Esophagus squamous epithelium (tissue), 5 donors: ENCODE measurements at regions not wholly inside any gene's neighbourhood (a gene's known extent, or its start where the extent isn't known, plus 50 kb on each side); places are given as distances from the start of the nearest gene placed in this dataset.

Source experiments
- DNase-seq: peaks from one replicate; lab custom pipeline; 2025; lab: John Stamatoyannopoulos, UW
- H3K27ac ChIP-seq, 4 donors: fragments of 200-600 bp; sonication (generic); one replicate each; pipeline ENCODE4 v1.5.1; 2016 to 2019; ENCODE audit warnings: mild to moderate bottlenecking in 1 of 4
- H3K27me3 ChIP-seq, 4 donors: fragments of 200-600 bp; sonication (generic); 1 replicate in 3 of 4; 2 replicates in 1 of 4; pipeline versions ENCODE4 v1.5.1 to v1.6.0; 2017 to 2021; ENCODE audit warnings: antibody characterized with exemption in 1 of 4
- H3K36me3 ChIP-seq, 3 donors: fragments of 200-600 bp; sonication (generic); one replicate each; pipeline ENCODE4 v1.5.1; 2016 to 2019
- H3K4me1 ChIP-seq, 3 donors: fragments of 200-600 bp; sonication (generic); one replicate each; pipeline ENCODE4 v1.5.1; 2017 to 2019
- H3K4me3 ChIP-seq, 4 donors: fragments of 200-600 bp; sonication (generic); 1 replicate in 3 of 4; 2 replicates in 1 of 4; pipeline ENCODE4 v1.5.1; 2016 to 2019; ENCODE audit warnings: mild to moderate bottlenecking in 2 of 4, moderate library complexity in 1 of 4
- H3K9me3 ChIP-seq, 3 donors: fragments of 200-600 bp; sonication (generic); one replicate each; pipeline ENCODE4 v1.5.1; 2016 to 2019
- POLR2A ChIP-seq, 4 donors: fragments of 450-650 bp; IDR thresholded peaks; one replicate each; pipeline ENCODE4 v1.6.1; 2017; ENCODE audit warnings: antibody characterized with exemption in 4 of 4, mild to moderate bottlenecking in 4 of 4, moderate library complexity in 3 of 4
- WGBS, 2 donors: methylation state at CpG; one replicate each; pipeline ENCODE4 v1.1.5; 2018; 5-methylcytosine and 5-hydroxymethylcytosine counted together
- intact Hi-C: fragments of 100-400 bp; cut with DNase I; formaldehyde crosslinking; loops from one replicate; pipeline ENCODE4 v1.15.0; 2022
- TF ChIP-seq, protein P1 (sequence below), 6 experiments: fragments of 450-650 bp in 4 of 6; fragments of 200-600 bp in 2 of 6; sonication (generic) in 2 of 6; IDR thresholded peaks; one replicate each; pipeline ENCODE4 v1.5.1; 2016 to 2019; ENCODE audit warnings: antibody characterized with exemption in 6 of 6, mild to moderate bottlenecking in 4 of 6, moderate library complexity in 4 of 6
- donor health status: DM: yes; HTN: yes; CAD: no.

DNA sequence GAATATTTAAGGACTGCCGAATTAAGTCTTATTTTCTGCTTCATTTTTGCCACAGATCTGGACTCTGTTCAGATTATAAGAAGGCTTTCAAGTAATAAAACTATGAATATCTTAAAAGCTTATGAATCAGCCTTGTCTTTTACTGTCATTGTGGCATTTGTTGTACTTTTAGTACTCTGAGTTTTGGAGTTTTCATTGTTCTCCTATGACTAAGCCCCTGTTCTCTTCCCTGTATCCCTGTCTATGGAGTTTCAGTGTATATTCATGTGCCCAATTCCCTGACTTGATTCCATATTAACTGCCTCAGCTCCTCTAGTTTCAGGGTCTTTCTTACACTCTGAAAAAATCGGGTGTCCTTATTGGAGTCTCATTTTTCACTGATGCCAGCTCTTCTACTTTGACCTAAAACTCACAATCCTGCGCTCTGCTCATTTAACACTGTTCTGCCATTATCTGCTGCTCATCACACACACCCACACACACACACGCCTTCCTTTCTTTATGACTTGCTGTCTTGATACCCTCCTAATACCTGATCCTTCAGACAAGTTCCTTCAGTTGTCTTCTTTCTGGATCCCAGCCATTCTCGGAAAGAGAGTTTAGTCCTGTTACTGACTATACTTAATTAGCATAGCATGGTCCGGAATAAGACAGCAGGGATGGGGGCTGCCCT is 511.8 kb downstream of the CPS1 start:
- H3K4me3 ChIP-seq: no peak overlapping the region
- intact Hi-C loops: no loop called here
- no peaks in the 10 kb centered on the region for H3K9me3 ChIP-seq
- TF ChIP-seq POLR2A (IDR thresholded peaks at IDR 0.05): no peak
- TF ChIP-seq, protein P1, sequence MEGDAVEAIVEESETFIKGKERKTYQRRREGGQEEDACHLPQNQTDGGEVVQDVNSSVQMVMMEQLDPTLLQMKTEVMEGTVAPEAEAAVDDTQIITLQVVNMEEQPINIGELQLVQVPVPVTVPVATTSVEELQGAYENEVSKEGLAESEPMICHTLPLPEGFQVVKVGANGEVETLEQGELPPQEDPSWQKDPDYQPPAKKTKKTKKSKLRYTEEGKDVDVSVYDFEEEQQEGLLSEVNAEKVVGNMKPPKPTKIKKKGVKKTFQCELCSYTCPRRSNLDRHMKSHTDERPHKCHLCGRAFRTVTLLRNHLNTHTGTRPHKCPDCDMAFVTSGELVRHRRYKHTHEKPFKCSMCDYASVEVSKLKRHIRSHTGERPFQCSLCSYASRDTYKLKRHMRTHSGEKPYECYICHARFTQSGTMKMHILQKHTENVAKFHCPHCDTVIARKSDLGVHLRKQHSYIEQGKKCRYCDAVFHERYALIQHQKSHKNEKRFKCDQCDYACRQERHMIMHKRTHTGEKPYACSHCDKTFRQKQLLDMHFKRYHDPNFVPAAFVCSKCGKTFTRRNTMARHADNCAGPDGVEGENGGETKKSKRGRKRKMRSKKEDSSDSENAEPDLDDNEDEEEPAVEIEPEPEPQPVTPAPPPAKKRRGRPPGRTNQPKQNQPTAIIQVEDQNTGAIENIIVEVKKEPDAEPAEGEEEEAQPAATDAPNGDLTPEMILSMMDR (IDR thresholded peaks at IDR 0.05): no peak
- 66 to 74% methylated on average over 6 of the region's 6 CpGs for WGBS, 2 donors
- H3K4me1 ChIP-seq: no peaks in the 10 kb centered on the region
- H3K36me3 ChIP-seq: no peaks in the 10 kb centered on the region
- no peak for DNase-seq
- no peak overlapping the region for H3K27ac ChIP-seq
- no peaks in the 10 kb centered on the region for H3K27me3 ChIP-seq

DNA sequence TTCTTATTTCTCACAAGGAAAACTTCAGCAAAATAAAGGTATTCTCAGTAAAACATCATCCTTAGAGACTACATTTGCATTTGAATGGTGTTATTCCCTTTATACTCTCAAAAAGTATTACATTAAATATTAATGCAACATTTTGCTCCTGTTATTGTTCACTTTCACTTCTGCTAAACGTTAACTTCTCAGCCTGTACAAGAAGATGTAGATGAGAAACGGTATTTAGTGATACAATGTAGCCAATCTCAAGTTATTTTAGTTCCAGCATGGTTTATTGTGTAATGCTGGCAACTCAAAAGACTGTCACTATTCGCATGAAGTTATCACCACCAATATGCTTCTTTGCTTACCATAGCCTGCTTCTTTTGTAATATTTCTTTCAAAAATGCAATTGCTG is 514.1 kb downstream of the CPS1 start:
- no peak for DNase-seq
- 51 to 56% methylated on average over 3 of the region's 3 CpGs for WGBS, 2 donors
- no peak for TF ChIP-seq POLR2A (IDR thresholded peaks at IDR 0.05)
- TF ChIP-seq, protein P1 (IDR thresholded peaks at IDR 0.05): no peak
- intact Hi-C loops: no loop called here
- H3K9me3 ChIP-seq: no peaks in the 10 kb centered on the region
- H3K27me3 ChIP-seq: no peaks in the 10 kb centered on the region
- H3K4me1 ChIP-seq: no peaks in the 10 kb centered on the region
- H3K4me3 ChIP-seq: no peak overlapping the region
- H3K27ac ChIP-seq: no peak overlapping the region
- no peaks in the 10 kb centered on the region for H3K36me3 ChIP-seq

- H3K27me3 ChIP-seq: no peaks in the 10 kb centered on the region
- H3K36me3 ChIP-seq: no peaks in the 10 kb centered on the region
- TF ChIP-seq POLR2A (IDR thresholded peaks at IDR 0.05): no peak
- TF ChIP-seq, protein P1 (IDR thresholded peaks at IDR 0.05): no peak
- no peak for DNase-seq
- H3K9me3 ChIP-seq: no peaks in the 10 kb centered on the region
- no peak overlapping the region for H3K4me3 ChIP-seq
- no peaks in the 10 kb centered on the region for H3K4me1 ChIP-seq
- H3K27ac ChIP-seq: no peak overlapping the region
- intact Hi-C loops: no loop called here
- WGBS, 2 donors: 28 to 46% methylated on average over 2 of the region's 2 CpGs
Measured at GRCh38 chr2:211077216-211077767, 520.9 kb downstream of the CPS1 start.

DNA sequence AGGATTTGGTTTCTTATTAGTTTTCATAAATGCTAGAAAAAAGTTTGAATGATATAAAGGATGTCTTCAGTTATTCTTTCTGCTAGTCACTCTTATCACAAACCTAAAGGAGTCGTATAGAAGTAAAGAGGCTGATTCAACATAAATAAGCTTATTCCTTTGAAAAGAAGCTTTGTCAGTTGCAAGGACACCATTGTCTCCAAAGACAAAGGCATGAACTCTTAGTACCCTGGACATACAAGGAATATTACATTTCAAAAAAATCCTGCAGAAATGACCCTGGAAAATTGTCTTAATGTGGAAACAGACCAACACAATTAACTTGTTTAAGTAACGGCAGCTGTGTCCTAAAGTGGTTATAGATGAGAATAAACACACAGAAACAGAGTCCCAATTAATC is 528.0 kb downstream of the CPS1 start:
- Histone ChIP-seq H3K4me3 (no peak overlapping the region), H3K4me1 (no peaks in the 10 kb centered on the region), H3K27ac (no peak overlapping the region), H3K27me3 (no peaks in the 10 kb centered on the region), H3K9me3 (no peaks in the 10 kb centered on the region), H3K36me3 (no peaks in the 10 kb centered on the region)
- no peak for TF ChIP-seq POLR2A (IDR thresholded peaks at IDR 0.05)
- TF ChIP-seq, protein P1 (IDR thresholded peaks at IDR 0.05): no peak
- DNase-seq: no peak
- intact Hi-C loops: no loop called here
- WGBS, 2 donors: 47 to 50% methylated on average over 2 of the region's 2 CpGs

GRCh38 chr2:211085056-211085680 is 528.8 kb downstream of the CPS1 start:
- TF ChIP-seq, protein P1 (IDR thresholded peaks at IDR 0.05): peak; percentile 25 to 46 (median 32)
- no peak for TF ChIP-seq POLR2A (IDR thresholded peaks at IDR 0.05)
- Histone ChIP-seq H3K4me1 (no peaks in the 10 kb centered on the region), H3K9me3 (no peaks in the 10 kb centered on the region), H3K36me3 (no peaks in the 10 kb centered on the region), H3K4me3 (no peak overlapping the region), H3K27ac (no peak overlapping the region), H3K27me3 (no peaks in the 10 kb centered on the region)
- WGBS, 2 donors: 12 to 14% methylated on average over 5 of the region's 5 CpGs
- DNase-seq: no peak
- intact Hi-C loops: no loop called here
